Fibroblast of skin of back (primary cell): ENCODE measurements at regions not wholly inside any gene's neighbourhood (a gene's known extent, or its start where the extent isn't known, plus 50 kb on each side); places are given as distances from the start of the nearest gene placed in this dataset.

Experiments used
- DNase-seq: peaks from one replicate; pipeline ENCODE4 v3.0.0-alpha.2; 2013

DNA sequence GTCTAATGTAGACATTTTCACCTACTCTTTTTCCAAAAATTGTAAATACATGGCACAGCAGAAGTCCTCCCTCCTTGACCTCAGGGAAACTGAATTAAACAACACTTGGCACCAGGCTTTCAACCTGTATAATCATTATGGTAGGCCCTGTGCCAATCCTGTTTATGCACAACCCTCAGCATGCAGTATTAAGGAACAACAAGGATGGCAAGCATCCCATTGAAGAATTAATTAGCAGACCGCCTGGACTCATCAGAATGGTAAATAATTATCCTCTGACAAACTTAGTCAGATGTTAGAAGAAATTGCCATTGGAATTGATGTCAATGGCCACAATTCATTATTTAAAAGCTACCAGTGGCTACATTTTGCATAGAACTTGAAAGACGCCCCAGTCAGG, 66.3 kb upstream of the GALNT5 start:
- no peak for DNase-seq

GRCh38 chr2:157192445-157193423, 64.8 kb upstream of the GALNT5 start:
- no peak for DNase-seq

- no peak for DNase-seq
Observed at GRCh38 chr2:157193461-157193860, 64.0 kb upstream of the GALNT5 start.

DNA sequence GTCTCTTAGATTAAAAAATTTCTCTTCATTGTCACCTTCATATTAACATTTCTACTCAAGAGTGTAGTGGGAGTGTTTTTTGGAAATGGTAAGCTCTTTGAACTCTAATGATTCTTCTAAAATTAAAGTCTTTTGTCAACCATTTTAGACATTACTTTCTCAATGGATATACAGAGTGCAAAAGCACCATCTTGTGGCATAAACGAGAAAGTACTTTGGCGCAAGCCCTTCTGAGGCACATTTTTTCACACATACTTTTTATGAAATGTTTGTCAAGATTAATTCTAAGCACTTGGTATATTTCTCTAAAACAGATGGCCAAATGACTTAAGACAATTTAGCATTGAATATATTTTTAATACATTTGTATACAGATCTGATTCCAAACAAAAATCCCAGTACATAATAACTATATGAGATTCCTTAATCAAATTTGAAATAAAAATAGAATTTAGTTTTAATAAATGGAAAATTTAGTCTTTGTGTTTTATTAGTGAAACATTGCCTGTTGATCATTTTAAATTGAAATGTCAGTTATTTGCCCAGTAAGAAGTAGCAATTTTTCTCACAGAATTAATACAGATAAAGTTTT, 63.3 kb upstream of the GALNT5 start:
- peak; percentile 65 for DNase-seq

DNA sequence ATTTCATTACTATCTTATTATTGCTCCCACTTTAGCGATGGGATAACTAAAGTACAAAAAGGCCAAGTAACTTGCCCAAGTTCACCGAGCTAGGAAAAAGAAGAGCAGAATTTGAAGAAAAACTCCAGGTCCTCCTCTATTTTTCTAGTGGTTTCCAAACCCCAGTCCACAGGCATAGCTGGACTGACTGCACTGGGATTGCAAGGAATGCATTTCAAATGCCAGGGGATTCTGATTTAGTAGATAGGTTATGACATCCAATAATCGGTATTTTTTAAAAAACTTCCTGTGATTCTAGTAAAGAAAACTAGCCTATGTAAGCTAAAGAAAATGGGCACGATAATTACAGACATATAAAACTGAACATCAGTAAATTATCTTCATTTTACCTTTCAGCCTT, 62.7 kb upstream of the GALNT5 start:
- peak; percentile 47 for DNase-seq

- DNase-seq: no peak
Observed at GRCh38 chr2:157196956-157197355, 60.5 kb upstream of the GALNT5 start.

DNA sequence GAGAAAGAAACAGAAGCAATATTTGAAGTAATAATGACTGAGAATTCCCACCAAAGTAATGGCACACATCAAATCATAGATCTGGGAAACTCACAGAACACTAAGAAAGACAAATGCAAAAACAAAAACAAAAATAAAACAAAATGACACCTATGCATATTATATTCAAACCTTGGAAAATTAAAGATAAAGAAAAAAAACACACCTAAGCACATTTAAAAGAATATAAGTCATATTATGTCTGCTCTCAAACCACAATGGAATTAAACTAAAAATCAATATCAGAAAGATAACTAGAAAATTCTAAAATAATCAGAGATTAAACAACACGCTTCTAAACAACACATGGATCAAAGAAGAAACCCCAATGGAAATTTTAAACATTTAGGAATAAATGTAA, 59.7 kb upstream of the GALNT5 start:
- no peak for DNase-seq

DNA sequence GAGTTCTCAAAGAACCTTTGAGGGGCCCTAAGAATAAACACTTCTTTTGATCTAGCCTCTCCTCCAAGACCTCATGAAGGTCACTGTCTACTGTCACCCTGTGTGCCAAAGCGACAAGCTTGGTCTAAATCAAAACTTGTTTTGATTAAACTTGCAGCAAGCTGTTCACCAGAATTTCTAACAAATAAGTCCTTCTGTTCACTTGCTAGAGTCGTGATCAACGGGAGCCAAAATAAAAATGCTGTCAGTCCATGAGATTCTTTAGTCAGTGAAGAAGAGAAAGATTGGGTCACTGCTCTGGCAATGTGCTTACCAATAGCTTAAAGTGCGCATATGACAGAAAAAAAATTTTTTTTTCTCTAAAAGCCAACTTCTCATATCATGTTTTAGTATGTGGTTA, 53.9 kb upstream of the GALNT5 start:
- no peak for DNase-seq

- DNase-seq: no peak
Observed at GRCh38 chr2:157204401-157204800, 53.1 kb upstream of the GALNT5 start.

DNA sequence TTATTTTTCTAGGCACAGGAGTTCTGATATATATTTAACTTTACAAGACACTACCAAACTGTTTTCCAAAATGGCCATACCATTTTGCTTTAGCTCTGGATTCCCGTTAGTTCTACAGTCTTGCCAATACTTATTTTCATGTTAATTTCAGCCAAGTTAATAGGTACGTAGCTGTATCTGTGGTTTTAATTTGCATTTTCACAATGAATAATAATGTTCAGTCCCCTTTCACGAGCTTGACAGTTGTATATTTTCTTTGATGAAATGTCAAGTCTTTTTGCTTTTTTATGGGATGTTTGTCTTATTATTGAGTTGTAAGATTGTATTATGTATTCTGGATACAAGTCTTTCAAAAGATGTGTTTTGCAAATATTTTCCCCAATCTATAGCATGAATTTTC, 50.6 kb upstream of the GALNT5 start:
- no peak for DNase-seq
